NCI-H146 (cell line): ENCODE measurements at regions not wholly inside any gene's neighbourhood (a gene's known extent, or its start where the extent isn't known, plus 50 kb on each side); places are given as distances from the start of the nearest gene placed in this dataset.
"Not testable (repeated sequence)": the region's sequence is repeated elsewhere in the genome, so short reads cannot be mapped to it uniquely, and the experiment has no call there.

Experiments
- DNase-seq: peaks from one replicate; lab custom pipeline; 2025; lab: John Stamatoyannopoulos, UW

DNA sequence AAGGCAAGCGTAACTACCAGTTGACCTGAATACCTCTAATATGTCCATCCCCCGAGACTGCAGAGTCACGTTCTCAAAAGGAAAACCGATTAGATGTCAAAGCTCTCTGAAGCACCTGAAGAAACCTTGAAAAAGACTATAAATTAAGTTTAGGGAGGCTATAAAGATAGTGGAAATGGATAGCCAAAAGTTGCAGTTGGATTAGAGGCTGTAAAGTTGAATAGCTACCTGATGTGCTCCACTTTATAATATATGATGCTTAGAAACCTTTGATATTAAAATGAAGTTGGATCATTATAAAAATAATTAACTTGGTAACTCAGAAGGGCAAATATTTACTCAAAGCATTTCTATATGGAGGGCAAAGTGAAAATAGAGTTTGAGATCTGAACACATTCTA, 506.6 kb upstream of the AGA start:
- no peak for DNase-seq

DNA sequence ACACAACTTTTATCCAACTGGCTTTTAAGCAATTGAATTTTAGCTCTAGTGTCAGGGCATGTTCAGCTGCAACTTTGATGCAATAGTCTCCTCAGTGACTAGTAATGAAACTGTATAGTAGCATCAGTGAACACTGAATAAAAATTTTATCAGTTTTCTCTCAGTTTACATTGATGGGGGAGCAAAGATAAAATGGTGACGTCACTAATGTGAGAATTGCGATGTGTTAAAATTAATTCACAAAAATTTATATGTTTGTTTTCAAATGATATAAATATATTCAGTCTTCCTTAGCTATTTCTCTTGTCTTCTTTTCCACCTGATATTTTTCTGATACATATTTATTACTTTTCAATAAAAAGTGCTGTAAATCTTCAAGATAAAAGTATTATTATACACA, 508.8 kb upstream of the AGA start:
- no peak for DNase-seq

DNA sequence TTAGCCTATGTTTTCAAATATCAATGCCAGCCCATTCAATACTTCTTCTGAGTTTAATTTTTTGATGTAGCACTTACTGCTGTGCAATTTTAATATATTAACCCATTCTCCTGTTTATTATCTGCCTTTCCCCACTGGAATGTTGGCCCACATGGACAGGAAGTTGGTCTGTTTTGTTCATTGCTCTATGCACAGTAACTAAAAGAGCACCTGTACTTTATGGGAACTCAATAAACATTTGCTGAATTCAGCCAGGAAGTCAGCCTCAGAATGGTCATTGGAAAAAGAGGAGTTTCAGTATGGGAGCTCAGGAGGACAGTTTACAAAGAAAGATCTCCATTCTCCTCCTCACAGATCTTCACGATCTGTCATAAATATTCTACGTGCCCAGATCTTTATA, 510.5 kb upstream of the AGA start:
- no peak for DNase-seq

DNA sequence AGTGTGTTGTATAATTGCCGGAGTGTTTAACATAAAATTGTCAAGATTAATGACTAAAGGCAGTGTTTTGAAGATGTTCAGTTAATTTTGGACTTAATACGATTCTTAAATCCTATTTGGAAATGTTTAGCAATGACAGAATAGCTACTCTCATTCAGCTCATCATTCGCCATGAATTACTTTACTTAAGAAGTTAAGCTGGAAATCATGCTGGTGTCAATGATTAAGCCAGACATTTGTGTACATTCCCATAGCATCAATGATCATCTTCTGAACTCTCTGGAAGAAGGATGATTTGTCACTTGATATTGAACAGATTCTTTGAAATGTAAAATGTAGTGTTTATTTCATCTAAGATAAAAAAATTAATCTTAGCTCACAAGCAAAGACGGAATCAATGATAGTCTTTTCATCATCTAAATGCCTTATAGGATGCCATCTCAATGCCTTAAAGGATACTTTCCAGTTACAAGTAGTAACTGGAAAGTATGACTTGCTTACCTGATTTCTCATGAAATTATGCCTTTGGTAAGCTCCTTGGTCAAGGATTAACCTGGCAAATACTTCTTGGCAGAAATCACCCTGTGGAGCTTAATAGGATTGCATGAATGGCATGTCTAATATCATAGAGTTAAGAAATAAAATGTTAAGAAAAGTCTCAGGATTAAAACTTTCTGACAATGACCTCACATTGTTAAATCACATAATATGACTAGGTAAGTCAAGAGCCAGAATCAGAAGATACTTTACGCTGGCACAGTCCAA, 515.5 kb upstream of the AGA start:
- no peak for DNase-seq

DNA sequence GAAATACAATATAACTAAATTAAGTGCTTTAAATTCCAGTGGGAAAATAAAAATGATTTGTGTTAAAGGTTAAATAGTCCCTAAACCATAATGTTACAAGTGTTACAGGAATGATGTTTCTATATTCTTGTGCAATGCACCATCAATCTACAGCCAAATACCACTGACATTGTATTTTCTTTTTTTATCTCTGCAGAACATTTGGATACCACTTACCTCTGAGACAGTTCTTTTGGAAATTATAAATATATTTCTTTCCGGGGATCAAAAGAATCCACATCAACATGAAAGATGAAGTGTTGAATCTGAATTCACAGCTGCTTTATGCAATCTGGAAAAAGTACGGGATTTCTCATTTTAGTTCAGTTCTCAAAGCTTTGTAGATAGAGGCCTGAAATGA, 518.3 kb upstream of the AGA start:
- DNase-seq: no peak

DNA sequence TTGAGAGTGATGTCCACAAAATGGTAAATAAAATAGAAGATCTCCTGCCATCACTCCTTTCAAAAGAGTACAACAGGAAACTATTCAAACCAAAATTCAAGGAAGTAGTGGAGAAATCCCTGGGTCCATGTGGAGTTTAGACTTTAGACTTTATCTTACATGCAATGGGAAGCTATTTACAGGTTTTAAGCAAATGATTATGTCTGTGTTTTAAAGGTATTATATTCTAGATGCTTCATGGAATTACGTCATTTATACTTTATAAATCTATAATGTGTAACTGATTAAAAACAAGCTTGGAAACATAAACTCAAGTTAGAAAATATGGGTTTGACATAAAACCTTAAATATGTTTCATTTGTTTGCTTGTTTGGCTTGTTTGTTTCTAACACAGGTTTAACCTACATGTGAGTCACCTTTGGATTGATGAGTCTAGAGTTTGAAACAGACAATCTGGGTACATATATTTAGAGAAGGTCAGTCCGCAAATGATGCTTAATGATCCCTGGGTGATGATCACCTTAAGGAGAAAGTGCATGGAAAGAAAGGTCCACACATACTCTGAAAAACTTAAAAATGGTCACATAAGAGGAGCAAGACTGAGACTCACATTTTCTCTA, 519.6 kb upstream of the AGA start:
- DNase-seq: no peak

DNA sequence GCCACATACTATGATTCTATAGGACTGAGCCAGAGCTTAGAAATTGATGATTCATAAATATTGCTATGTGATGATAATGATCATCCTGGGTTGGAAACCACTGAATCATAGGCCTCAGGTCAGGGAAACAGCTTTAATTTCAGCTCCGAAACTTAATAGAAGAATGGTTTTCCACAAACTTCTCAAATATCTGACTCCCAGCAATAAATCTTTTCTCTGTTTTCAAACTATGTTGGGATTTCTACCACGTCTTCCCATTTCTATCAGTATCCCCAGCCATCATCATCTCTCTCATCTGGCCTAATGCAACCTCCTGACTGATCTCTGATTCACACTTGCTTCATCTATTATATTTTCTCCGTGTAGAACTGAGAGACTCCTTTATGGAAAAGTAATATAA, 521.8 kb upstream of the AGA start:
- DNase-seq: no peak

DNA sequence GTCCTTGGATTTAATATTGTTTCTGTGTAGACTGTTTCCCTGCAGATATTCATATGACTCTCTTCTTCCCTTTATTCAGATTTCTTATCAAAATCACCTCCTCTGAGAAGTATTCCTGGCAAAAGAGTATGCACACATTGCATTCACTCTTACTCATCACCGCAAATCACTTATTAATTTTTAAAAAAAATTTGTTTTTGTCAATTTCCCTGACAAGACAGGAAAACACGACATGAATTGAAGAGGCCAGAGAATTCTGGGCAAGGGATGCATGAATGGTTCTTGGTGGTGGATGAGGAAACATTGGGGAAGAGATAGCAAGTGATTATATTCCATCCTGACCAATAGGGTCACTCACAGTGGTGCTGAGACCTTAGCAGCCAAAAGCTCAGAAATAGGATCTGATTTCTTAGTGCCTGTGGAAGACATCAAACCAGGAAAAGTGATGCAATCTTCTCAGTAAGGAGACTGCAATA, 522.5 kb upstream of the AGA start:
- DNase-seq: no peak

DNA sequence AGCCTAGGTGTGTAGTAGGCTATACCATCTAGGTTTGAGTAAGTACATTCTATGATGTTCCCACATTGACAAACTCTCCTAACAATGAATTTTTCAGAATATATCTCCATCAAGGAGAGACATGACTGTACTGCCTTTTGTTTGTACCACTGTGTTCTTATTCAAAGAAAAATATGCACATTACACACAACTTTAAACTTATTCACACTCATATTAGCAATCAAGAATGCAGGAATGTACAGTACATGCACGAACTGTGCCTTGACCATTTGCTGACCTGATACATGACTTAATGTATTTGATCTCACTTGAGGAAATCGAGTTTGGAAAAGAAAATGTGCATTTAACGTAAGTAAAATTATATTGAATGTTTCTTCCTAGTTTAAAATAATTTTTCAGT, 525.1 kb upstream of the AGA start:
- no peak for DNase-seq

DNA sequence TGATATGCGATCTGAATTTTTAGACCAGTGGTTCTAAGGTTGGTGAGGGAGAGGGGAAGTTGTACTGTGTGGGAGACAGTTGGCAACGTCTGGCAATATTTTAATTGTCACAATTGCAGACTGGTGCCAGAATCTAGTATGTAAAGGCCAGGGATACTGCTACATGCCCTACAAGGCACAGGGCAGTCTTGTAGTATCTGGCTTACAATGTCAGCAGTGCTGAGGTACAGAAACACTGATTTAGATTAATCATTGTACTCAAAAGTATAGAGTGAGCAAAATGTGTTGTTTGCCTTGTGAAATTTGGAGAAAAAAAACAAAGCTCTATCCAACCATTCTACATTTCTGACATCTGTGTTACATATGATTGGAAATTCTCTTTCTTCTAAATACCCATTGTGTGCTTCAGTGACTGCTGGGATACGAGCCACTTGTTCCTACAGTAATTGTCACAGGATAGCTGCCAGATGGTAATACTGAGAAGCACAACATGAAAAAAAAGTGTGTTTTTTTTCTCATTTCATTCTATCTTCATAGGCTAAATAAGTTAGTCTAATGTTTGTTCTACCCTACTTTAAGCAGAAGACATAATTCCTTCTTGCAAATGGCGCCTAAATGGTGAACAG, 526.7 kb upstream of the AGA start:
- DNase-seq: no peak

DNA sequence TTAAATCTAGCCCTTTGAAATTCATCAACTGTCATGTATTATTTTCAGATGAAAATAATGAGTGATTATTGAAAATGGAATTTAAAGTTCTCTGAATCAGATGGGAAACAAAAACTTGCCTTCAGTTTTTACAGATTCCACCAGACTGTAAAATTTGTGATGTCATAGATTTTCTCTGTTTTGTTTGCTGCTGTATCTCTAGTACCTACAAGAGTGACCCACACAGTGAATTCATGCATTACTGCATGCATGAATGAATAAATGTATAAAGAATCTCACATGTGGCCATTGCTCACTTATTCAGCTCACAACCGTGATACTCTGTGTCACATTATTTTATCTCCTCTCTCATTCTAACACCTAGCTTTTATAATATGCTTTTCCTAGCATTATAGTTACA, 532.2 kb upstream of the AGA start:
- DNase-seq: no peak

DNA sequence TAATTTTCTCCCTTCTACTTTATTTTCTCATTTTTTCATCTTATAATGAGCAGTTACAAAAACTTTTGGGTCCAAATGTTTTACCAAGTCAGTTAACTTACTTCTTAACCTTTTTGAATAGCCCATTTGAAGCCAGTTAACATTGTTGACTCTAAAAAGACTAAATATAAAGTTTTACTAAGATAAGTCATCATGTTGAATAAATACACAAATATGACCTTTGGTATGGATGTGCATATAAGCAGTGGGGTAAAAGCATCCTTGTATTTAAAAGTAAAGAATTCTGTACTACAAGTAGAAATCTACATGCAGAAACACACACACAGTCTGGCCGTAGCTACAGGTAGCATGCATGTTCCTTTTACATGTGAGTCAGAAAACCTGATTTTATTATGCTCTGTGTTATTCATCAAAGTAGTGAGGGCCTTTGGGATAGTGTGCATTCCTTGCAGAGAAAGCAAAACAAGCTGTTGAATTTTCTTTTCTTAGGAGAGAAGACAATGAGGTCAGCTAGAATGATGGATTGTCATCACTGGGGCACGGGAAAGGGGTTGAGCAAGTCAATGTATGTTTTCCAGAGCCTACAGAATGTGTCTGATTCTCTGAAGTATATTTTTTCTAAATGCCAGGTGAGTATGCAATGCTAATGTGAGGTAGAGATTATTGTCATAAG, 533.2 kb upstream of the AGA start:
- no peak for DNase-seq

DNA sequence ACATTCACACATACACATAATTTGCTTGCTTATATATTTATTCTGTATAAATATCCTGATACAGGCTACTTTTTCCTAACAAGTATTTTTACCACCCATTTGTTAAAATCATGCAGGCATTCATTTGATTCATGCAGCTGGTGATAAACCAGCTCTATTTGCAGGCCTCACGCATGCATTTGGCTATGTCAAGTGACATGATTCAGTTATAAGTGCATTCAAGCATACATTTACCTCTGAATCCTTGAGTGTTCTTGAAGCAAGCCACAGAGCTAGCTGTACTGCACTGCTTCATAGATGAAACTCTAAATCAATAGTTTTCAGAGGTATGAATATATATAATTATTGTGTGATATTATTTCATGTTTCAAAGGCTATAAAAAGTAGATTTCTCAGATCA, 544.0 kb upstream of the AGA start:
- no peak for DNase-seq

DNA sequence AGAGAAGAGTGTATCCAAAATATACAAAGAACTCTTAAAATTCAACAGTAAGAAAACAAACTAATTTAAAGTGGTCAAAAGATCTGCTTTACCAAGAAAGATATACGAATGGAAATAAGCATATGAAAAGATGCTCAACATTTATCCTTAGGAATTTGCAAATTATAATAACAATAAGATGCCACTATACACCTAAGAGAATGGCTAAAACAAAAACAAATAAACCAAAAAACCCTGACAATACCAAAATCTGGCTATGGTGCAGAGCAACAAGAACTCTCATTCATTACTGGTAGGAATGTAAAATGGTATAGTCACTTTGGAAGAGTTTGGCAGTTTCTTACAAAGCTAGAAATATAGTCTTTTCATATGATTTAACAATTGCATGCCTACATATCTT, 545.7 kb upstream of the AGA start:
- DNase-seq: no peak

DNA sequence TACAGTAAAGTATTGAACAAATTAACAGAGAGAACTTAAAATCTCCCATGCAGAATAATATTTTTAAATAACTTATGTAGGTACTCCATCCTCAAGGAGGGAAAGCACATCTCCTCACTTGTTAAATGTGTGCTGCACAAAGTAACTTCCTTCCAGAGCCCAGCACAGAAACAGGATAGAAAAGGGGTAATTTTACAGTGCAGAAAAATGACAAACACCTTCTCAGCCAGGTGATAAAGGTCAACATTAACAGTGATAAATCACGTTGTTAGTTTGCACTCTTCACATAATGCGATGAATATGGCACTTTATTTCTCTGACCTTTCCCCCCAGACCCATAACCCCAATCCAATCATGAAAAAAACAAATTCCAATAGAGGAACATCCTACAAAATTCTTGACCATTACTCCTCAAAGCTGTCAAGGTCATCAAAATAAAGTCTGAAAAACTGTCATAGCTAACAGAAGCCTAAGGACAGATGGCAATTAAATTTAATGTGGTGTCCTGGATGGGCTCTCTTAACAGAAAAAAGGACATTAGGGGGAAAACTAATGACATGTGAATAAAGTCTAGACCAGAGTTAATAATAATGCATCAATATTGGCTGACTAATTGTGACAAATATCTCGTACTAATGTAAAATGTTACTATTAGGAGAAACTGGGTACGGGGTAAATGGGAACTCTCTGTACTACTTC, 547.4 kb upstream of the AGA start:
- no peak for DNase-seq

DNA sequence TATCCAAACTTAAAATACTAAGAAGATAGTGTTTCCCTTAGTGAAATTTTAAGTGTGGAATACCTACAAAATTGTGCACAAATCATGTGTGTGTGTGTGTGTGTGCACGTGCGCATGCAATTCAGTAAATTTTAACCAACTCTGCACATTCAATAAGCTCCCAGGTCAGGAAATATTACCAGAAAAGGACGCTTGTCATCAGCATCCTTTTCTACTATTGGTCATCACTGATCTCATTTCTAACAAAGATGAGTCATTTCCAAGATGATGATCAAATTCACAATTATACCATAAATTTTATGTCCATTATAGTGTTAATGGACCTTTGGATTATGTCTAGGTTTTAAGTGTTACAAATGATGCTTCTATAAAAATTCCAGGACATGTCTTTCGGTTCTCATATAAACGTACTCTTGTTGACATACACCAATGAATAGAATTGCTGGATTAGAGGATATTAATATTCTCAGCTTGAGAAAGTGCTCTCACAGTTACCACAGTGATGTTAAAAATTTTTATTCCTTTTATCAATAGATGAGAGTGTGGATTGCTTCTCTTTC, 560.9 kb upstream of the AGA start:
- no peak for DNase-seq

DNA sequence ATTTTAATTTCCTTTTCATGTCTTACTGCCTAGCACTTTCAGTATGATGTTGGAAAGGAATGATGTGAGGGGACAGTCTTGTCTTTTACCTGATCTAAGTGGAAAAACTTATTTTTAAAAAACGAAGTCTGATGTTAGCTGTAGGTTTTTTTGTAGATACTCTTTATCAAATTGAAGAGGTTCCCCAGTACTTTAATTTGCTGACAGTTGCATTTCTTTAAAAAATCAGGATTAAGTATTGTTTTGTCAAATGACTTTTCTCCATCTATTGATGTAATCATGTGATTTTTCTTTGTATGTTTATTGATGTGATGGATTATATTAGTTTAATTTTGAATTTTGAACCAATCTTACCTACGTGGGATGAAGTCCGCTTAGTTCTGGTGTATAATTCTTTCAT, 568.4 kb upstream of the AGA start:
- DNase-seq: no peak

DNA sequence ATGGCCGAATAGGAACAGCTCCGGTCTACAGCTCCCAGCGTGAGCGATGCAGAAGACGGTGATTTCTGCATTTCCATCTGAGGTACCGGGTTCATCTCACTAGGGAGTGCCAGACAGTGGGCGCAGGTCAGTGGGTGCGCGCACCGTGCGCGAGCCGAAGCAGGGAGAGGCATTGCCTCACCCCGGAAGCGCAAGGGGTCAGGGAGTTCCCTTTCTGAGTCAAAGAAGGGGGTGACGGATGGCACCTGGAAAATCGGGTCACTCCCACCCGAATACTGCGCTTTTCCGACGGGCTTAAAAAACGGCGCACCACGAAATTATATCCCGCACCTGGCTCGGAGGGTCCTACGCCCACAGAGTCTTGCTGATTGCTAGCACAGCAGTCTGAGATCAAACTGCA, 572.8 kb upstream of the AGA start:
- not testable (repeated sequence) for DNase-seq

DNA sequence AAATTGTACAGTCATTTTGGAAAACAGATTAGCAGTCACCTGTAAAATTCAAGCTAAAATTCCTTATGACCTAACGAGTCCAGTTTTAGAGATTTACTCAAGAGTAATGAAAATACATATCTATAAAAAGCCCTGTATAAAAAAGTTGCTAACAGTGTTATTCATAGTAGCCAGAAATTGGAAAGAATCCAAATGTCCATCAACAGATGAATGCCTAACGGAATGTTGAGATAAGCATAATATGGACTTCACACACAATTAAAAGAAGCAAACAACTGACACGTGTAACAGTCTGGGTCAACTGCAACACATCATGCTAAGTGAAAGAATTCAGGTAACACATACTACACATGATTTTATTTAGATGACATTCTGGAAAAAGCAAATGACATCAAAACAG, 584.8 kb upstream of the AGA start:
- DNase-seq: no peak

DNA sequence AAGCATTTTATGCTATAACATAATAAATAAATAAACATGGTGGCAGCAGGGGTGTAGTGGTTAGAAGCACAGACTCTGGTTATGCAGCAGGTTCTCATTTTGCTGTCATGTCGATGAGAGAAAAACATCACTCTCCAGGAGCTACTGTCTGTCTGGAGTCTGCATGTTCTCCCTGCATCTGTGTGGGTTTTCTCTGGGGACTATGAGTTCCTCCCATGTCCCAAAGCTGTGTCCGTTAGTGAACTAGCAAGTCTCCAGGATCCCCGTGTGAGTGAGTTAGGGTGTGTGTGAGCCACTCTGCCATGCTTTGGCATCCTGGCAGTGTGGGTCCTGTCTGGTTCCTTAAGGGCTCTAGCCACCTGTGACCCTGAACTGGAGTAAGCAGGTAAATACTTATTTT, 585.6 kb upstream of the AGA start:
- no peak for DNase-seq

DNA sequence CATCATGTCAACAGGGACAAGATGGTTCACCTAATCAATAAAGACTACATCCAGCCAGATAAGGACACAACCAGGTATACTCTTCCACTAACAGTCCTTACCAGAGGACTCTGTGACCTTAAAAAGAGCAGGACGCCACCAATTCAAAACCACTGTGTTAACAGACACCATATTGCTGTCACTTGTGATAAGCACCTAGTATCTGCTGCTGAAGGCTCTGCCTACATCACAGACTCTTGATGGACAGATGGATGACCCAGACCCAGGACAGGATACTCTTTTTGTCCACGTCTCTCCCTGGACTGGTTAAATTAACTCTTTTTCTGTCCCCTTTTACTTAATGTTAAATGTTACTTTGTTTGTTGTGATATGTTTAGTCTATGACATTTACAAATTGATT, 586.2 kb upstream of the AGA start:
- DNase-seq: no peak
